HEK293 (cell line): ENCODE measurements at regions not wholly inside any gene's neighbourhood (a gene's known extent, or its start where the extent isn't known, plus 50 kb on each side); places are given as distances from the start of the nearest gene placed in this dataset.

Source experiments
- CTCF ChIA-PET: fragments of 350-600 bp; formaldehyde crosslinking; extraction: SDS; loops from one replicate; lab custom pipeline; 2021; ENCODE audit warnings: antibody characterized with exemption; lab: Yijun Ruan, JAX
- POLR2A ChIA-PET: fragments of 300-600 bp; formaldehyde crosslinking; extraction: SDS; loops from one replicate; lab custom pipeline; 2020; ENCODE audit warnings: antibody characterized with exemption, inconsistent platforms; lab: Yijun Ruan, JAX
- H3K27ac ChIP-seq: fragments of 200-500 bp; sonication (Bioruptor generic); 2 replicates; pipeline ENCODE4 v1.5.1; 2014; ENCODE audit warnings: low read depth, low read length, control low read depth, inconsistent platforms; ENCODE audit errors: extremely low read depth
- H3K36me3 ChIP-seq, 2 experiments: fragments of 200-500 bp in 1 of 2; sonication (Bioruptor generic) in 1 of 2; 1 replicate in 1 of 2; 2 replicates in 1 of 2; pipeline ENCODE4 v1.5.1; 2014 to 2017; ENCODE audit warnings: inconsistent platforms in 2 of 2, low read length in 2 of 2; ENCODE audit not compliant: control insufficient read depth in 2 of 2, insufficient read depth in 1 of 2
- H3K4me1 ChIP-seq: fragments of 200-500 bp; sonication (Bioruptor generic); 2 replicates; pipeline ENCODE4 v1.5.1; 2014; ENCODE audit warnings: mild to moderate bottlenecking, low read length, inconsistent platforms; ENCODE audit not compliant: control insufficient read depth, insufficient read depth
- H3K4me3 ChIP-seq: 2 replicates; pipeline ENCODE4 v1.5.1; 2011; ENCODE audit warnings: low read depth, mild to moderate bottlenecking, control low read depth, low read length, moderate library complexity
- H3K9me3 ChIP-seq: fragments of 200-500 bp; sonication (Bioruptor generic); 2 replicates; pipeline ENCODE4 v1.5.1; 2014; ENCODE audit warnings: low read depth, low read length, inconsistent platforms; ENCODE audit not compliant: control insufficient read depth, insufficient read depth
- IKZF3 ChIP-seq: fragments of 450-650 bp; IDR thresholded peaks from 2 replicates; pipeline ENCODE4 v1.5.0; 2018; ENCODE audit warnings: missing biosample characterization, mild to moderate bottlenecking, missing genetic modification characterization, moderate library complexity
- KLF9 ChIP-seq: fragments of 450-650 bp; formaldehyde crosslinking; IDR thresholded peaks from 2 replicates; pipeline ENCODE4 v1.5.1; 2016; ENCODE audit warnings: missing biosample characterization, missing genetic modification characterization, low read depth
- MYNN ChIP-seq: fragments of 450-650 bp; formaldehyde crosslinking; IDR thresholded peaks from 2 replicates; pipeline ENCODE4 v1.5.1; 2016; ENCODE audit warnings: missing biosample characterization, missing genetic modification characterization, borderline replicate concordance
- PRDM4 ChIP-seq: fragments of 450-650 bp; formaldehyde crosslinking; IDR thresholded peaks from 2 replicates; pipeline ENCODE4 v1.5.1; 2017; ENCODE audit warnings: missing biosample characterization, missing genetic modification characterization
- SCRT2 ChIP-seq: fragments of 450-650 bp; formaldehyde crosslinking; IDR thresholded peaks from 2 replicates; pipeline ENCODE4 v1.5.1; 2016; ENCODE audit warnings: missing biosample characterization, missing genetic modification characterization
- ZBTB1 ChIP-seq: fragments of 450-650 bp; formaldehyde crosslinking; IDR thresholded peaks from 2 replicates; pipeline ENCODE4 v1.5.1; 2016; ENCODE audit warnings: missing biosample characterization, missing genetic modification characterization
- ZNF23 ChIP-seq: fragments of 450-650 bp; formaldehyde crosslinking; IDR thresholded peaks from 2 replicates; pipeline ENCODE4 v1.5.1; 2016; ENCODE audit warnings: missing biosample characterization, missing genetic modification characterization, borderline replicate concordance
- ZNF248 ChIP-seq: fragments of 450-650 bp; formaldehyde crosslinking; IDR thresholded peaks from 2 replicates; pipeline ENCODE4 v1.5.1; 2017; ENCODE audit warnings: missing biosample characterization, missing genetic modification characterization
- ZNF433 ChIP-seq: fragments of 450-650 bp; formaldehyde crosslinking; IDR thresholded peaks from 2 replicates; pipeline ENCODE4 v1.5.1; 2016; ENCODE audit warnings: missing biosample characterization, missing genetic modification characterization, low read depth
- ZNF580 ChIP-seq: fragments of 450-650 bp; formaldehyde crosslinking; IDR thresholded peaks from 2 replicates; pipeline ENCODE4 v1.5.1; 2016; ENCODE audit warnings: missing biosample characterization, missing genetic modification characterization
- ZNF596 ChIP-seq: fragments of 450-650 bp; IDR thresholded peaks from 2 replicates; pipeline ENCODE4 v1.5.0; 2018; ENCODE audit warnings: missing biosample characterization, mild to moderate bottlenecking, missing genetic modification characterization, moderate library complexity
- ZNF621 ChIP-seq: fragments of 450-650 bp; formaldehyde crosslinking; IDR thresholded peaks from 2 replicates; pipeline ENCODE4 v1.5.1; 2017; ENCODE audit warnings: missing biosample characterization, missing genetic modification characterization
- ZNF624 ChIP-seq: fragments of 450-650 bp; formaldehyde crosslinking; IDR thresholded peaks from 2 replicates; pipeline ENCODE4 v1.5.1; 2017; ENCODE audit warnings: missing biosample characterization, missing genetic modification characterization
- ZNF664 ChIP-seq: fragments of 450-650 bp; formaldehyde crosslinking; IDR thresholded peaks from 2 replicates; pipeline ENCODE4 v1.5.1; 2016; ENCODE audit warnings: missing biosample characterization, missing genetic modification characterization
- ZNF692 ChIP-seq: fragments of 450-650 bp; formaldehyde crosslinking; IDR thresholded peaks from 2 replicates; pipeline ENCODE4 v1.5.1; 2016; ENCODE audit warnings: missing biosample characterization, missing genetic modification characterization
- ZSCAN18 ChIP-seq: fragments of 450-650 bp; formaldehyde crosslinking; IDR thresholded peaks from 2 replicates; pipeline ENCODE4 v1.5.1; 2016; ENCODE audit warnings: missing biosample characterization, missing genetic modification characterization
- TF ChIP-seq, protein P1 (sequence below): fragments of 450-650 bp; formaldehyde crosslinking; IDR thresholded peaks from 2 replicates; pipeline ENCODE4 v1.5.0; 2017; ENCODE audit warnings: missing biosample characterization, missing genetic modification characterization, borderline replicate concordance

GRCh38 chr15:81852411-81853149, 193.2 kb downstream of the MEX3B start:
- H3K36me3 ChIP-seq, result peaks cover 0 to 17% of the 10 kb centered on the region in 2 experiments; a peak in 1 of 3 replicates
- no peaks in the 10 kb centered on the region for H3K9me3 ChIP-seq
- no peak overlapping the region for H3K27ac ChIP-seq
- H3K4me1 ChIP-seq, result no peaks in the 10 kb centered on the region
- POLR2A ChIA-PET, result no interaction called here
- CTCF ChIA-PET, result no interaction called here
- H3K4me3 ChIP-seq, result no peak overlapping the region
- TF ChIP-seq ZNF248 (tag by site-specific recombination) (no peak), ZNF621 (tag by site-specific recombination) (no peak), ZNF664 (tag by site-specific recombination) (no peak), ZNF624 (tag by site-specific recombination) (no peak), IKZF3 (tag by site-specific recombination) (no peak), ZSCAN18 (tag by site-specific recombination) (no peak), ZNF692 (tag by site-specific recombination) (no peak), ZNF580 (tag by site-specific recombination) (no peak), ZNF596 (tag by site-specific recombination) (no peak), KLF9 (tag by site-specific recombination) (no peak), MYNN (tag by site-specific recombination) (no peak), ZBTB1 (tag by site-specific recombination) (no peak), ZNF433 (tag by site-specific recombination) (no peak), PRDM4 (tag by site-specific recombination) (no peak), SCRT2 (tag by site-specific recombination) (no peak), ZNF23 (tag by site-specific recombination) (no peak)
- TF ChIP-seq, protein P1, sequence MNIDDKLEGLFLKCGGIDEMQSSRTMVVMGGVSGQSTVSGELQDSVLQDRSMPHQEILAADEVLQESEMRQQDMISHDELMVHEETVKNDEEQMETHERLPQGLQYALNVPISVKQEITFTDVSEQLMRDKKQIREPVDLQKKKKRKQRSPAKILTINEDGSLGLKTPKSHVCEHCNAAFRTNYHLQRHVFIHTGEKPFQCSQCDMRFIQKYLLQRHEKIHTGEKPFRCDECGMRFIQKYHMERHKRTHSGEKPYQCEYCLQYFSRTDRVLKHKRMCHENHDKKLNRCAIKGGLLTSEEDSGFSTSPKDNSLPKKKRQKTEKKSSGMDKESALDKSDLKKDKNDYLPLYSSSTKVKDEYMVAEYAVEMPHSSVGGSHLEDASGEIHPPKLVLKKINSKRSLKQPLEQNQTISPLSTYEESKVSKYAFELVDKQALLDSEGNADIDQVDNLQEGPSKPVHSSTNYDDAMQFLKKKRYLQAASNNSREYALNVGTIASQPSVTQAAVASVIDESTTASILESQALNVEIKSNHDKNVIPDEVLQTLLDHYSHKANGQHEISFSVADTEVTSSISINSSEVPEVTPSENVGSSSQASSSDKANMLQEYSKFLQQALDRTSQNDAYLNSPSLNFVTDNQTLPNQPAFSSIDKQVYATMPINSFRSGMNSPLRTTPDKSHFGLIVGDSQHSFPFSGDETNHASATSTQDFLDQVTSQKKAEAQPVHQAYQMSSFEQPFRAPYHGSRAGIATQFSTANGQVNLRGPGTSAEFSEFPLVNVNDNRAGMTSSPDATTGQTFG, result no peak
